Motor neuron (in vitro differentiated cells): ENCODE measurements at regions not wholly inside any gene's neighbourhood (a gene's known extent, or its start where the extent isn't known, plus 50 kb on each side); places are given as distances from the start of the nearest gene placed in this dataset.
"Not testable (repeated sequence)": the region's sequence is repeated elsewhere in the genome, so short reads cannot be mapped to it uniquely, and the experiment has no call there.

ENCODE experiments used
- ATAC-seq, 8 experiments: fragments of 200-7000 bp; cut with Tn5 transposase; replicated peaks in 6 of 8; 2 replicates each; pipeline ENCODE4 v1.8.0; 2021; ENCODE audit warnings: mild to moderate bottlenecking in 8 of 8, moderate library complexity in 8 of 8
- H3K27ac ChIP-seq, 2 donors: fragments of 250-450 bp; sonication (Bioruptor Pico); 2 replicates each; pipeline ENCODE4 v1.9.0; 2021; ENCODE audit warnings: antibody characterized with exemption in 2 of 2, mild to moderate bottlenecking in 2 of 2, moderate library complexity in 1 of 2
- H3K4me1 ChIP-seq, 2 donors: fragments of 250-450 bp; sonication (Bioruptor Pico); replicated peaks in 1 of 2; 2 replicates each; pipeline ENCODE4 v1.6.1; 2021; ENCODE audit warnings: antibody characterized with exemption in 2 of 2, mild to moderate bottlenecking in 2 of 2, moderate library complexity in 1 of 2
- H3K4me3 ChIP-seq, 5 donors: fragments of 250-450 bp; sonication (Bioruptor Pico); 2 replicates each; pipeline ENCODE4 v1.9.0; 2021; ENCODE audit warnings: antibody characterized with exemption in 5 of 5, mild to moderate bottlenecking in 5 of 5, moderate library complexity in 4 of 5
- WGBS, 10 experiments: fragments of 450-650 bp; shearing (Covaris generic); methylation state at CpG; one replicate each; pipeline ENCODE4 v1.0.0; 2022; 5-methylcytosine and 5-hydroxymethylcytosine counted together
- in situ Hi-C, 9 experiments: fragments of 400-800 bp; cut with MboI; loops; one replicate each; pipeline ENCODE4 v1.15.0; 2021; ENCODE audit warnings: low sequenced_read_pairs in 9 of 9, low pct_unique_long_range_greater_than_20kb in 2 of 9; ENCODE audit not compliant: unreplicated experiment in 9 of 9

GRCh38 chr13:50616101-50616500 is 227.4 kb downstream of the DLEU7 start:
- Histone ChIP-seq H3K4me1 (peaks cover 0 to 6% of the 10 kb centered on the region in 2 donors), H3K4me3 (no peak overlapping the region), H3K27ac (no peak overlapping the region)
- ATAC-seq: no peak
- in situ Hi-C loops: no loop called here
- WGBS, 10 experiments: 75 to 100% (median 91%) methylated on average over 1 to 2 of the region's 2 CpGs; no CpG with 5 or more reads in 2 of the 10 experiments

DNA sequence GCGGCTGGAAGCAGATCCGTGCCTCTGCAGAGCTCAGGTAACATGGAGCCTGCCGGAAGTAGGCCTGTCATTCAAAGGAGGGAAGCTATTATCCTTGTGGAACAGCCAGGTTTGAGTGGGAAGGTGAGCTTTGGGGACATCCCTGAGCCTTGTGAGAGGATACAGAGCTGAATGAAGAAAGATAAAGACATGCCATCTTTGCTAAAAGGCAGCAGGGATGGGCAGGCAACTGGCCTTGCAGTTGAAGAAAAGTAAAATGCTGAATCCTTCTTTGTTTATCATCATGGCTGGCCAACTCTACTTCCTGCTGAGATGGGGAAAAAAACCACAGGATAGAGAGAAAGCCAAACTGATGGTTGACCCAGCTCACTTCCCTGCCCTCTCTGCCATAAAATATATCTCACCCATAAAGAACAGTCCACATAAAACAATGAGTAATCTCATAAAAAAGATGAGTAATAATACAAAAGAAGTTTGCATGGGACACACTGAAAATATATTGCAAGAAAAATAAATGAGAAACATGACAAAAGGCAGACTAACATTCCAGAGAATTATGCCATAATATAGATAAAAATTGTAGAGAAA is 226.3 kb downstream of the DLEU7 start:
- Histone ChIP-seq H3K4me3 (no peak overlapping the region), H3K27ac (no peak overlapping the region), H3K4me1 (peaks cover 0 to 6% of the 10 kb centered on the region in 2 donors)
- 80 to 100% (median 91%) methylated on average over 1 to 3 of the region's 3 CpGs; no CpG with 5 or more reads in 5 of the 10 experiments for WGBS, 10 experiments
- in situ Hi-C loops: no loop called here
- peak in 2 of 8 experiments; percentile 18 to 44 for ATAC-seq

GRCh38 chr13:50618206-50618605 is 225.3 kb downstream of the DLEU7 start:
- in situ Hi-C loops: no loop called here
- Histone ChIP-seq H3K27ac (no peak overlapping the region), H3K4me3 (no peak overlapping the region), H3K4me1 (peaks cover 0 to 6% of the 10 kb centered on the region in 2 donors)
- 90 to 100% (median 97%) methylated on average over 2 to 3 of the region's 3 CpGs for WGBS, 10 experiments
- no peak for ATAC-seq

- in situ Hi-C loops: no loop called here
- ATAC-seq: peak in 2 of 8 experiments; percentile 41 to 81
These were observed 217.4 kb downstream of the DLEU7 start for GRCh38 chr13:50626101-50626547.

DNA sequence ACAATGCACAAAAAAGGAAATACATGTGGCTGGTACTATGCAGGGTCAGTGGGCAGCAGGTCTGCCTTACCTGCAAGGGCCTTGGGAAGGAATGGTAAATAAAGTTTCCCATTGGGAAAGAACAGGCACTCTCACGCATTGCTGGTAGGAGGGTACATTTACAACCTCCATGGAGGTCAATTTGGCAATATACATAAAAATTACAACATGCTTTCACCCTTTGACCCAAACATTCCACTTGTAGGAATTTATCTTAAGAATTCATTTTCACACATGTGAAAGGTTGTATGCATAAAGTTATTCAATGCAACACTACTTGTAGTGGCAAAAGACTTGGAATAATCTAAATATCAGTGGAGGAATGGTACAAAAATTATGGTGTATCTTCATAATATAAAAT is 216.4 kb downstream of the DLEU7 start:
- in situ Hi-C loops: no loop called here
- H3K27ac ChIP-seq: no peak overlapping the region
- 0 to 100% (median 85%) methylated on average over 1 of the region's 1 CpG; no CpG with 5 or more reads in 2 of the 10 experiments for WGBS, 10 experiments
- no peak for ATAC-seq
- H3K4me1 ChIP-seq: no peaks in the 10 kb centered on the region
- no peak overlapping the region for H3K4me3 ChIP-seq

More at GRCh38 chr13:50626101-50626547, 217.4 kb downstream of the DLEU7 start:
- Histone ChIP-seq H3K27ac (no peak overlapping the region), H3K4me1 (no peaks in the 10 kb centered on the region), H3K4me3 (no peak overlapping the region)
- 0 to 100% (median 88%) methylated on average over 1 to 3 of the region's 3 CpGs; no CpG with 5 or more reads in 2 of the 10 experiments for WGBS, 10 experiments

- ATAC-seq, H3K27ac ChIP-seq, H3K4me1 ChIP-seq, H3K4me3 ChIP-seq, in situ Hi-C loops: not testable (repeated sequence)
- 0 to 100% (median 82%) methylated on average over 1 to 2 of the region's 3 CpGs; no CpG with 5 or more reads in 7 of the 10 experiments for WGBS, 10 experiments
These were observed 215.0 kb downstream of the DLEU7 start for GRCh38 chr13:50628512-50628911.

DNA sequence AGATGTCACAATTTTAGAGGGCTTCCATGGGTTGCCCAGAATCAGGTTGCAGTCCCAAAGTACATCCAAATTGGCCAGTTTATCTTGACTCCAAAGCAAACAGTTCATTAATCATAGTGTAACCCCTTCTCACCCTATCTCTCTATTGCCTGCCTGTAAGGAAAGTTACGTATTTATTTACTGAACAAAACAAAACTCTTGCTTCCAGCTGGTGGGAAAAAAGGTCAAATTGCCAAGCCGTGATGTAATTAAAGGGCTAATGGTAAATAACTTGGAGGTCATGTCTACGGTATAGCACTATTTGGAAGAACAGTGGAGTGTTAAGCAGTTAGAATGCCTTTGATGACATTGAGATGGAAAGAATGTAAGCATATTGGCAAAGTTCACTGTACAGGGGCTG is 214.0 kb downstream of the DLEU7 start:
- WGBS, 10 experiments: 50 to 100% (median 80%) methylated on average over 1 to 3 of the region's 3 CpGs; no CpG with 5 or more reads in 1 of the 10 experiments
- no peak overlapping the region for H3K27ac ChIP-seq
- no peak overlapping the region for H3K4me3 ChIP-seq
- H3K4me1 ChIP-seq: no peaks in the 10 kb centered on the region
- in situ Hi-C loops: no loop called here
- no peak for ATAC-seq

- no peak overlapping the region for H3K4me3 ChIP-seq
- no peaks in the 10 kb centered on the region for H3K4me1 ChIP-seq
- no peak overlapping the region for H3K27ac ChIP-seq
- no peak for ATAC-seq
- WGBS, 10 experiments: 80 to 100% (median 92%) methylated on average over 1 to 4 of the region's 4 CpGs
- in situ Hi-C loops: no loop called here
These were observed 213.5 kb downstream of the DLEU7 start for GRCh38 chr13:50629966-50630365.

DNA sequence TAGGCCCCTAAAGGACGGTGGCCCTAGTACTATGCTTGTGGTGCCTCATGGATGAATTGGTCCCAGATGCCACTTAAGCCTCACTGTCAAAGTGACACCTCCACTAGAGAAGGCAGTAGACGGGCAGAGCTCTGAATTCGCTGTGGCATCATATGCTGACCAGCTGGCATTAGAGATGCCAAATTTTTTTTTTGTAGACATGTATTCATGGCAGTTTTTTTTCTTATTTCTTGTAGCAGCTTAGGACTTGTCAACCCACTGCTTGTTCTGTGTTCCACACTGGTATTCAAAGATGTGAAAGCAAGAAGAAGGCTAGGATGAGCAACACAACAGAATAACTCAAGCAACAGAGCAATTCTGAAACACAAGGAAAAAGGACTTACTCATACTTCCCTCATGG is 212.5 kb downstream of the DLEU7 start:
- Histone ChIP-seq H3K27ac (no peak overlapping the region), H3K4me3 (no peak overlapping the region), H3K4me1 (peaks cover 5% of the 10 kb centered on the region in 2 donors)
- 0 to 96% (median 68%) methylated on average over 1 to 3 of the region's 3 CpGs; no CpG with 5 or more reads in 3 of the 10 experiments for WGBS, 10 experiments
- in situ Hi-C loops: no loop called here
- ATAC-seq: no peak

DNA sequence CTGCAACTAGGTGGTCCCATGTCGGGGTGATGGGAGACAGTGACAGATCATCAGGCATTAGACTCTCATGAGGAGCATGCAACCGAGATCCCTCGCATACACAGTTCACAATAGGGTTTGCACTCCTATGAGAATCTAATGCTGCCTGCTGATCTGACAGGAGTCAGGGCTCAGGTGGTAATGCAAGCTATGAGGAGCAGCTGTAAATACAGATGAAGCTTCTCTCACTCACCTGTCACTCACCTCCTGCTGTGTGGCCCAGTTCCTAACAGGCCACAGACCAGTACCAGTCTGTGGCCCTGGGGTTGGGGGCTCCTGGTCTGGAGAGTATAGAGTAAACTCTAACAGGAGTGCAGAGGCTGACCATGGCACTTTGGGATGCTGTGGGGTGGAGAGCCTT is 209.2 kb downstream of the DLEU7 start:
- in situ Hi-C loops: no loop called here
- H3K27ac ChIP-seq: no peak overlapping the region
- peaks cover 6 to 9% of the 10 kb centered on the region in 2 donors for H3K4me1 ChIP-seq
- 50 to 100% (median 94%) methylated on average over 1 to 3 of the region's 3 CpGs; no CpG with 5 or more reads in 5 of the 10 experiments for WGBS, 10 experiments
- ATAC-seq: no peak
- no peak overlapping the region for H3K4me3 ChIP-seq

GRCh38 chr13:50635504-50635903 is 208.0 kb downstream of the DLEU7 start:
- H3K4me3 ChIP-seq: no peak overlapping the region
- in situ Hi-C loops: no loop called here
- peaks cover 6 to 9% of the 10 kb centered on the region in 2 donors for H3K4me1 ChIP-seq
- peak in 2 of 8 experiments; percentile 69 to 84 for ATAC-seq
- 21 to 100% (median 78%) methylated on average over 1 to 3 of the region's 3 CpGs; no CpG with 5 or more reads in 1 of the 10 experiments for WGBS, 10 experiments
- no peak overlapping the region for H3K27ac ChIP-seq

GRCh38 chr13:50636007-50636704 is 207.3 kb downstream of the DLEU7 start:
- no peak overlapping the region for H3K27ac ChIP-seq
- peaks cover 6 to 9% of the 10 kb centered on the region in 2 donors for H3K4me1 ChIP-seq
- H3K4me3 ChIP-seq: no peak overlapping the region
- WGBS, 10 experiments: 42 to 97% (median 59%) methylated on average over 2 to 7 of the region's 7 CpGs; no CpG with 5 or more reads in 2 of the 10 experiments
- peak; percentile 32 to 97 (median 69) for ATAC-seq
- in situ Hi-C loops: no loop called here

GRCh38 chr13:50643060-50643459 is 200.4 kb downstream of the DLEU7 start:
- whole genome bisulfite sequencing, 10 experiments: 61 to 100% (median 86%) methylated on average over 1 to 5 of the region's 5 CpGs; no CpG with 5 or more reads in 1 of the 10 experiments
- ATAC-seq: no peak
- in situ Hi-C loops: no loop called here
- no peak overlapping the region for H3K27ac ChIP-seq
- no peak overlapping the region for H3K4me3 ChIP-seq
- H3K4me1 ChIP-seq: no peaks in the 10 kb centered on the region
